Activated CD4-positive, alpha-beta T cell treated with anti-CD3 and anti-CD28 coated beads, Interleukin-2, amount 10 ng/mL, durations not matched to agents 7 days and 5 days (primary cell): ENCODE measurements at regions not wholly inside any gene's neighbourhood (a gene's known extent, or its start where the extent isn't known, plus 50 kb on each side); places are given as distances from the start of the nearest gene placed in this dataset.
"Not testable (repeated sequence)": the region's sequence is repeated elsewhere in the genome, so short reads cannot be mapped to it uniquely, and the experiment has no call there.

Experiments
- CTCF ChIA-PET: fragments of 350-600 bp; sonication (Branson Sonifier 250); formaldehyde crosslinking; loops from one replicate; lab custom pipeline; 2021; ENCODE audit warnings: antibody characterized with exemption; lab: Charles Lee
- POLR2A ChIA-PET: fragments of 350-600 bp; sonication (Branson Sonifier 250); formaldehyde crosslinking; loops from one replicate; lab custom pipeline; 2021; ENCODE audit warnings: antibody characterized with exemption; lab: Charles Lee
- DNase-seq: peaks from one replicate; pipeline ENCODE4 v3.0.0-alpha.2; 2020
- H3K27ac Mint-ChIP-seq: one replicate; pipeline ENCODE4 v1.8.0; 2021; ENCODE audit warnings: mild to moderate bottlenecking, moderate library complexity, mixed read lengths
- H3K27me3 Mint-ChIP-seq: one replicate; pipeline ENCODE4 v1.8.0; 2021; ENCODE audit warnings: mixed read lengths
- H3K36me3 Mint-ChIP-seq: one replicate; pipeline ENCODE4 v1.8.0; 2021; ENCODE audit warnings: low read depth, mixed read lengths
- H3K4me1 Mint-ChIP-seq: one replicate; pipeline ENCODE4 v1.8.0; 2021; ENCODE audit warnings: mixed read lengths
- H3K4me3 Mint-ChIP-seq: one replicate; pipeline ENCODE4 v1.8.0; 2021; ENCODE audit warnings: mild to moderate bottlenecking, moderate library complexity, mixed read lengths
- H3K9me3 Mint-ChIP-seq: one replicate; pipeline ENCODE4 v1.8.0; 2021; ENCODE audit warnings: mixed read lengths

- Mint-ChIP-seq H3K4me1 (peaks cover 9% of the 10 kb centered on the region), H3K4me3 (no peak overlapping the region), H3K9me3 (no peaks in the 10 kb centered on the region), H3K27ac (no peak overlapping the region), H3K27me3 (peaks cover 10% of the 10 kb centered on the region), H3K36me3 (no peaks in the 10 kb centered on the region)
- CTCF ChIA-PET: interaction anchor here (1.4 to 1.7 kb wide), 2 partner anchors 12 to 21 kb away, joined by 5 to 6 read pairs; no protein-coding TSS in a partner anchor
- POLR2A ChIA-PET: no interaction called here
- no peak for DNase-seq
These were observed 71.1 kb upstream of the TMEM97 start for GRCh38 chr17:28247671-28248555.

GRCh38 chr17:28249706-28250105 is 69.3 kb upstream of the TMEM97 start:
- H3K36me3 Mint-ChIP-seq: no peaks in the 10 kb centered on the region
- DNase-seq: no peak
- H3K27ac Mint-ChIP-seq: no peak overlapping the region
- peaks cover 9% of the 10 kb centered on the region for H3K4me1 Mint-ChIP-seq
- CTCF ChIA-PET: interaction anchor here (1.0 to 1.7 kb wide), 5 partner anchors 8 to 357 kb away, joined by 3 to 6 read pairs (median 3); partner anchors contain the start of gene LYRM9
- H3K4me3 Mint-ChIP-seq: no peak overlapping the region
- POLR2A ChIA-PET: no interaction called here
- no peaks in the 10 kb centered on the region for H3K9me3 Mint-ChIP-seq
- peaks cover 10% of the 10 kb centered on the region for H3K27me3 Mint-ChIP-seq

GRCh38 chr17:28252436-28252835 is 66.6 kb upstream of the TMEM97 start:
- peaks cover 9% of the 10 kb centered on the region for H3K4me1 Mint-ChIP-seq
- H3K27ac Mint-ChIP-seq: no peak overlapping the region
- POLR2A ChIA-PET: no interaction called here
- peaks cover 10% of the 10 kb centered on the region for H3K27me3 Mint-ChIP-seq
- H3K36me3 Mint-ChIP-seq: no peaks in the 10 kb centered on the region
- no peak overlapping the region for H3K4me3 Mint-ChIP-seq
- H3K9me3 Mint-ChIP-seq: no peaks in the 10 kb centered on the region
- CTCF ChIA-PET: interaction anchor here (0.7 to 1.7 kb wide), 4 partner anchors 13 to 492 kb away, joined by 3 to 9 read pairs (median 4); no protein-coding TSS in a partner anchor
- DNase-seq: no peak

DNA sequence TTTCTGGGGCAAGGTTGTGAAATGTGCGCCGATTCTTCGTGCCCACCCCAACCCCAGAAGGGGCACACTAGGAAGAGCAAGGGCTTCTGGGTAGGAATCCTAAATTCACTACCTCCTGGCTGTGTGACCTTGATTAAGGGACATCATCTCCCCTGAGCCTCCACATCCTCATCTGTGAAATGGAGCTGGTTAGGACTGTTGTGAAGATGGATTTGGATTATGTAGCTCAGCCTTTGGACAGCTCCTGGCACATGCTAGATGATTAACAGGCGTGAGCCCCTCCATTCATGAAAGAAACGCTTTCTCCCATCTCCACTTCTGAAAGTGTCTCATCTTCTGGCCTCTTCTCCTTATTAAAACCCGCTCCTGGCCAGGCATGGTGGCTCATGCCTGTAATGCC is 65.3 kb upstream of the TMEM97 start:
- ChIA-PET CTCF (no interaction called here), POLR2A (no interaction called here)
- Mint-ChIP-seq H3K36me3 (no peaks in the 10 kb centered on the region), H3K9me3 (no peaks in the 10 kb centered on the region), H3K4me3 (no peak overlapping the region), H3K27ac (no peak overlapping the region), H3K4me1 (peaks cover 9% of the 10 kb centered on the region), H3K27me3 (peaks cover 10% of the 10 kb centered on the region)
- DNase-seq: no peak

GRCh38 chr17:28255616-28256015 is 63.4 kb upstream of the TMEM97 start:
- ChIA-PET CTCF (interaction anchor here (0.6 to 2.0 kb wide), 2 partner anchors 17 to 342 kb away, joined by 3 to 5 read pairs; no protein-coding TSS in a partner anchor), POLR2A (no interaction called here)

DNA sequence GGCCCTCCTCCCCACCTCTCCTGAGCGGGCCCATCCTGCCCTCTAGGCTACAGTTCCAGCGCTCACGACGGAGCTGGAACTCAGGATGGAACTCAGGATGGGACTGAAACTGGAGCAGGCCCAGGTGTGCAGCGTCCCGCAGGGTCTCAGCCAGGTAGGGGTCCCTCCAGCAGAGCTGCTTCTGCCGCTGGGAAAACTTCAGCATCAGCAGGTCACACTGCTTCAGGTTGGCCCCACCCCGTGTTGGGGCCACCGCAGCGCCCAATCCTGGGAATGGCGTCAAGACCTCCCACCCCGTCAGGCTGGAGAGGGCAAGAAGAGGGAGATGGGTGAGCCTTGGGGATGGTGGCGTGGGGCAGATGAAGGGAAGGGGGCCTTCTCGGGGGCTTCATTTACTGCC is 62.6 kb upstream of the TMEM97 start:
- Mint-ChIP-seq H3K4me3 (no peak overlapping the region), H3K27ac (no peak overlapping the region), H3K9me3 (peaks cover 2% of the 10 kb centered on the region), H3K27me3 (peaks cover 12% of the 10 kb centered on the region), H3K36me3 (no peaks in the 10 kb centered on the region), H3K4me1 (peaks cover 8% of the 10 kb centered on the region)
- ChIA-PET POLR2A (no interaction called here), CTCF (interaction anchor here (2.0 kb wide), 1 partner anchor 16 kb away, joined by 5 read pairs; no protein-coding TSS in a partner anchor)
- DNase-seq: no peak

More at GRCh38 chr17:28255616-28256015, 63.4 kb upstream of the TMEM97 start:
- H3K36me3 Mint-ChIP-seq: no peaks in the 10 kb centered on the region
- DNase-seq: no peak
- H3K27me3 Mint-ChIP-seq: peaks cover 12% of the 10 kb centered on the region
- no peak overlapping the region for H3K27ac Mint-ChIP-seq
- H3K4me3 Mint-ChIP-seq: no peak overlapping the region
- peaks cover 9% of the 10 kb centered on the region for H3K4me1 Mint-ChIP-seq
- H3K9me3 Mint-ChIP-seq: no peaks in the 10 kb centered on the region

- Mint-ChIP-seq H3K4me3 (no peak overlapping the region), H3K36me3 (no peaks in the 10 kb centered on the region), H3K9me3 (peaks cover 4% of the 10 kb centered on the region), H3K4me1 (peaks cover 4% of the 10 kb centered on the region), H3K27ac (no peak overlapping the region), H3K27me3 (peaks cover 8% of the 10 kb centered on the region)
- no peak for DNase-seq
- POLR2A ChIA-PET: no interaction called here
- CTCF ChIA-PET: interaction anchor here (2.0 kb wide), 1 partner anchor 15 kb away, joined by 5 read pairs; no protein-coding TSS in a partner anchor
These were observed 62.1 kb upstream of the TMEM97 start for GRCh38 chr17:28256881-28257280.

- POLR2A ChIA-PET: interaction anchor here (0.6 kb wide), 1 partner anchor 217 kb away, joined by 7 read pairs; no protein-coding TSS in a partner anchor
- CTCF ChIA-PET: interaction anchor here (0.5 to 1.2 kb wide), 2 partner anchors 9 to 931 kb away, joined by 3 read pairs; no protein-coding TSS in a partner anchor
- Mint-ChIP-seq H3K4me1 (no peaks in the 10 kb centered on the region), H3K36me3 (peaks cover 3% of the 10 kb centered on the region), H3K9me3 (peaks cover 13% of the 10 kb centered on the region), H3K27me3 (peaks cover 7% of the 10 kb centered on the region), H3K4me3 (no peak overlapping the region), H3K27ac (no peak overlapping the region)
- DNase-seq: no peak
These were observed 60.6 kb upstream of the TMEM97 start for GRCh38 chr17:28258347-28258887.

DNA sequence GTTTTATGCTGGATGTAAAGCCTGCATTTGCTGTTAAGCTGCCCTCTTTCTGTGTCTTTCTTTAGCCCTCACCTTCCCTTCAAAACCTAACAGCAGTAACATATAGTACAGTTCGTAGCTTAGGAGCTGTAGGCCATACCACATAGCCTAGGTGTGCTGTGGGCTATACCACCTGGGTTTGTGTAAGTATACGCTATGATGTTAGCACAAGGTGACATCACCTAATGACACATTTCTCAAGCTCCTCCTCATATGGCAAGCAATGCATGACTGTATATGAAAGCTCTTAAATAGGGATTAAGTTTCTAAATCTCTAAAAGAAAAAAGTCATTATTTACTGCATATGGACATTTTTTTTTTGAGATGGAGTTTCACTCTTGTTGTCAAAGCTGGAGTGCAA is 57.8 kb upstream of the TMEM97 start:
- H3K36me3 Mint-ChIP-seq: peaks cover 5% of the 10 kb centered on the region
- ChIA-PET CTCF (interaction anchor here (0.7 to 1.0 kb wide), 2 partner anchors 11 to 534 kb away, joined by 3 read pairs; no protein-coding TSS in a partner anchor), POLR2A (no interaction called here)
- H3K9me3 Mint-ChIP-seq: peaks cover 22% of the 10 kb centered on the region
- no peak for DNase-seq
- H3K4me1 Mint-ChIP-seq: no peaks in the 10 kb centered on the region
- peaks cover 7% of the 10 kb centered on the region for H3K27me3 Mint-ChIP-seq
- no peak overlapping the region for H3K4me3 Mint-ChIP-seq
- H3K27ac Mint-ChIP-seq: no peak overlapping the region

- H3K36me3 Mint-ChIP-seq, CTCF ChIA-PET, H3K27ac Mint-ChIP-seq, H3K27me3 Mint-ChIP-seq, H3K4me3 Mint-ChIP-seq, H3K4me1 Mint-ChIP-seq, POLR2A ChIA-PET, DNase-seq: not testable (repeated sequence)
- peaks cover 31% of the 10 kb centered on the region for H3K9me3 Mint-ChIP-seq
These were observed 56.8 kb upstream of the TMEM97 start for GRCh38 chr17:28262123-28262745.

DNA sequence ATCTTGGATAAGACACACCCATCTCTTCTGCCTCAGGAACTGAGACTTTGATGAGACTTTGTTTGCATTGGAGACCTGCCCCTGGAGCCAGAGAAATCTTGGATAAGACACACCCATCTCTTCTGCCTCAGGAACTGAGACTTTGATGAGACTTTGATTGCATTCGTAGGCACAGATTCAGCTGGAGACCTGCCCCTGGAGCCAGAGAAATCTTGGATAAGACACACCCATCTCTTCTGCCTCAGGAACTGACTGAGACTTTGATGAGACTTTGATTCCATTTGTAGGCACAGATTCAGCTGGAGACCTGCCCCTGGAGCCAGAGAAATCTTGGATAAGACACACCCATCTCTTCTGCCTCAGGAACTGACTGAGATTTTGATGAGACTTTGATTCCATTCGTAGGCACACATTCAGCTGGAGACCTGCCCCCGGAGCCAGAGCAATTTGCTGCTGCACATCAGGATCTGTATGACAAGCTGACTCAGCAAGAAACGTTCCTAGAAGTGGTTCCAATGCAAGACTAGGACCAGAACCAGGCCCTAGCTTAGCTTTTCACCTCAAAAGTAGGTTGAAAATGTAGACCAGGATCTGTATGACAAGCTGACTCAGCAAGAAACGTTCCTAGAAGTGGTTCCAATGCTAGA is 54.0 kb upstream of the TMEM97 start:
- POLR2A ChIA-PET, H3K27ac Mint-ChIP-seq, DNase-seq, H3K4me3 Mint-ChIP-seq, H3K4me1 Mint-ChIP-seq, H3K27me3 Mint-ChIP-seq: not testable (repeated sequence)
- Mint-ChIP-seq H3K36me3 (peaks cover 11% of the 10 kb centered on the region), H3K9me3 (peaks cover 41% of the 10 kb centered on the region)
- CTCF ChIA-PET: interaction anchor here (2.1 kb wide), 2 partner anchors 12 to 13 kb away, joined by 6 to 9 read pairs; no protein-coding TSS in a partner anchor
